MM.1S (cell line): ENCODE measurements at regions not wholly inside any gene's neighbourhood (a gene's known extent, or its start where the extent isn't known, plus 50 kb on each side); places are given as distances from the start of the nearest gene placed in this dataset.

ENCODE experiments used
- DNase-seq: peaks from one replicate; pipeline ENCODE4 v3.0.0-alpha.2; 2015
- H2AFZ ChIP-seq: fragments of 300-600 bp; sonication (generic); 2 replicates; pipeline ENCODE4 v1.6.0; 2016; ENCODE audit warnings: antibody characterized with exemption, low read length
- H3F3A ChIP-seq: fragments of 300-600 bp; sonication (generic); 2 replicates; pipeline ENCODE4 v1.6.1; 2016; ENCODE audit warnings: mild to moderate bottlenecking, antibody characterized with exemption, low read length, moderate library complexity, mixed read lengths; ENCODE audit not compliant: insufficient read depth
- H3K27ac ChIP-seq: fragments of 300-600 bp; sonication (generic); 2 replicates; pipeline ENCODE4 v1.5.1; 2016; ENCODE audit warnings: mild to moderate bottlenecking, low read length
- H3K27me3 ChIP-seq: fragments of 300-600 bp; sonication (generic); replicated peaks from 2 replicates; pipeline ENCODE4 v1.6.0; 2016; ENCODE audit warnings: low read length; ENCODE audit not compliant: insufficient read depth
- H3K36me3 ChIP-seq: fragments of 300-600 bp; sonication (generic); replicated peaks from 2 replicates; pipeline ENCODE4 v1.6.1; 2016; ENCODE audit warnings: mild to moderate bottlenecking, low read length, mixed read lengths; ENCODE audit not compliant: insufficient read depth
- H3K4me1 ChIP-seq: fragments of 300-600 bp; sonication (generic); 2 replicates; pipeline ENCODE4 v1.6.1; 2016; ENCODE audit warnings: low read length, mixed read lengths
- H3K4me2 ChIP-seq: fragments of 300-600 bp; sonication (generic); 2 replicates; pipeline ENCODE4 v1.6.0; 2016; ENCODE audit warnings: low read depth, low read length
- H3K4me3 ChIP-seq: fragments of 300-600 bp; sonication (generic); 2 replicates; pipeline ENCODE4 v1.5.1; 2016; ENCODE audit warnings: low read length, mixed read lengths
- H3K79me2 ChIP-seq: fragments of 300-600 bp; sonication (generic); 2 replicates; pipeline ENCODE4 v1.6.1; 2016; ENCODE audit warnings: mixed run types, low read length, mixed read lengths
- H3K9ac ChIP-seq: fragments of 300-600 bp; sonication (generic); 2 replicates; pipeline ENCODE4 v1.6.1; 2016; ENCODE audit warnings: low read length, mixed read lengths
- H3K9me2 ChIP-seq: fragments of 300-600 bp; sonication (generic); replicated peaks from 2 replicates; pipeline ENCODE4 v1.6.1; 2016; ENCODE audit warnings: mild to moderate bottlenecking, low read length, mixed read lengths; ENCODE audit not compliant: insufficient read depth
- H3K9me3 ChIP-seq: fragments of 300-600 bp; sonication (generic); replicated peaks from 2 replicates; pipeline ENCODE4 v1.6.1; 2016; ENCODE audit warnings: mild to moderate bottlenecking, low read length, mixed read lengths; ENCODE audit not compliant: insufficient read depth
- H4K20me1 ChIP-seq: fragments of 300-600 bp; sonication (generic); 2 replicates; pipeline ENCODE4 v1.6.1; 2016; ENCODE audit warnings: mild to moderate bottlenecking, low read length, moderate library complexity, mixed read lengths; ENCODE audit not compliant: insufficient read depth
- CTCF ChIP-seq: fragments of 300-600 bp; sonication (generic); IDR thresholded peaks from 2 replicates; pipeline ENCODE4 v1.5.1; 2016; ENCODE audit warnings: antibody characterized with exemption, low read length, mixed read lengths
- EZH2 ChIP-seq: fragments of 300-600 bp; sonication (generic); optimal IDR thresholded peaks from 2 replicates; pipeline ENCODE3; 2017; ENCODE audit warnings: low read depth, mild to moderate bottlenecking, antibody characterized with exemption, low read length, mixed read lengths
- EZH2phosphoT487 ChIP-seq: fragments of 300-600 bp; sonication (generic); IDR thresholded peaks from 2 replicates; pipeline ENCODE4 v1.6.1; 2018; ENCODE audit warnings: antibody characterized with exemption, low read length

GRCh38 chr14:97046967-97047366 is 249.8 kb downstream of the VRK1 start:
- no peak for TF ChIP-seq EZH2
- no peak for TF ChIP-seq EZH2phosphoT487
- TF ChIP-seq CTCF = no peak
- no peaks in the 10 kb centered on the region for H3K79me2 ChIP-seq
- H3K9me2 ChIP-seq = no peaks in the 10 kb centered on the region
- no peak overlapping the region for H3K27ac ChIP-seq
- no peaks in the 10 kb centered on the region for H3F3A ChIP-seq
- no peak overlapping the region for H3K4me2 ChIP-seq
- no peak overlapping the region for H2AFZ ChIP-seq
- H3K9me3 ChIP-seq = no peaks in the 10 kb centered on the region
- H3K9ac ChIP-seq = no peak overlapping the region
- no peaks in the 10 kb centered on the region for H3K27me3 ChIP-seq
- H4K20me1 ChIP-seq = no peaks in the 10 kb centered on the region
- no peaks in the 10 kb centered on the region for H3K36me3 ChIP-seq
- no peak for DNase-seq
- H3K4me1 ChIP-seq = no peaks in the 10 kb centered on the region
- no peak overlapping the region for H3K4me3 ChIP-seq

GRCh38 chr14:97052001-97052400 is 254.8 kb downstream of the VRK1 start:
- Histone ChIP-seq H3K4me3 (no peak overlapping the region), H3K27ac (no peak overlapping the region), H3K4me2 (no peak overlapping the region), H3K79me2 (no peaks in the 10 kb centered on the region), H3F3A (no peaks in the 10 kb centered on the region), H3K9me3 (no peaks in the 10 kb centered on the region), H2AFZ (no peak overlapping the region), H3K9me2 (no peaks in the 10 kb centered on the region), H3K36me3 (no peaks in the 10 kb centered on the region), H3K27me3 (no peaks in the 10 kb centered on the region), H3K4me1 (no peaks in the 10 kb centered on the region), H4K20me1 (no peaks in the 10 kb centered on the region), H3K9ac (no peak overlapping the region)
- DNase-seq = no peak
- TF ChIP-seq EZH2 (no peak), EZH2phosphoT487 (no peak), CTCF (no peak)

GRCh38 chr14:97053941-97054340 is 256.8 kb downstream of the VRK1 start:
- Histone ChIP-seq H3F3A (no peaks in the 10 kb centered on the region), H3K4me1 (no peaks in the 10 kb centered on the region), H3K4me2 (no peak overlapping the region), H3K9me3 (no peaks in the 10 kb centered on the region), H3K9ac (no peak overlapping the region), H3K36me3 (no peaks in the 10 kb centered on the region), H3K27ac (no peak overlapping the region), H3K79me2 (no peaks in the 10 kb centered on the region), H3K9me2 (no peaks in the 10 kb centered on the region), H3K27me3 (no peaks in the 10 kb centered on the region), H2AFZ (no peak overlapping the region), H3K4me3 (no peak overlapping the region), H4K20me1 (no peaks in the 10 kb centered on the region)
- no peak for TF ChIP-seq EZH2
- TF ChIP-seq EZH2phosphoT487 = no peak
- TF ChIP-seq CTCF = no peak
- DNase-seq = no peak
